Heart left ventricle (tissue), 16 donors: ENCODE measurements at regions not wholly inside any gene's neighbourhood (a gene's known extent, or its start where the extent isn't known, plus 50 kb on each side); places are given as distances from the start of the nearest gene placed in this dataset.

Source experiments
- ATAC-seq, 4 donors: fragments of 200-7000 bp; cut with Tn5 transposase; one replicate each; pipeline ENCODE4 v1.9.1; 2020 to 2022; ENCODE audit warnings: moderate library complexity in 4 of 4, mild to moderate bottlenecking in 3 of 4, moderate number of reproducible peaks in 1 of 4
- DNase-seq, 5 donors: peaks; one replicate each; pipeline ENCODE4 v3.0.0-alpha.2; 2020
- H3K27ac ChIP-seq, 12 donors: fragments of 200-600 bp; sonication (generic) in 4 of 12; one replicate each; pipeline versions ENCODE4 v1.5.0 to v1.8.0; 2016 to 2022; ENCODE audit warnings: mild to moderate bottlenecking in 2 of 12
- H3K27me3 ChIP-seq, 9 donors: fragments of 200-600 bp; sonication (generic) in 2 of 9; one replicate each; pipeline versions ENCODE4 v1.5.1 to v1.8.0; 2016 to 2022; ENCODE audit warnings: mild to moderate bottlenecking in 3 of 9
- H3K36me3 ChIP-seq, 9 donors: fragments of 200-600 bp; sonication (generic) in 2 of 9; one replicate each; pipeline versions ENCODE4 v1.5.0 to v1.8.0; 2018 to 2022; ENCODE audit warnings: mild to moderate bottlenecking in 2 of 9
- H3K4me1 ChIP-seq, 12 donors: fragments of 200-600 bp; sonication (generic) in 4 of 12; one replicate each; pipeline versions ENCODE4 v1.5.0 to v1.8.0; 2016 to 2022; ENCODE audit warnings: mild to moderate bottlenecking in 3 of 12
- H3K4me3 ChIP-seq, 12 donors: fragments of 200-600 bp; sonication (generic) in 4 of 12; one replicate each; pipeline versions ENCODE4 v1.5.0 to v1.8.0; 2017 to 2022; ENCODE audit warnings: mild to moderate bottlenecking in 9 of 12, moderate library complexity in 4 of 12
- H3K9me3 ChIP-seq, 12 donors: fragments of 200-600 bp; sonication (generic) in 4 of 12; one replicate each; pipeline versions ENCODE4 v1.5.0 to v1.8.0; 2016 to 2022; ENCODE audit warnings: mild to moderate bottlenecking in 1 of 12
- POLR2A ChIP-seq, 2 donors: fragments of 450-650 bp; IDR thresholded peaks; one replicate each; pipeline ENCODE4 v1.6.1; 2017; ENCODE audit warnings: antibody characterized with exemption in 2 of 2, mild to moderate bottlenecking in 2 of 2, moderate library complexity in 2 of 2
- WGBS, 4 donors: extraction: QIAGEN DNeasy Blood & Tissue Kit in 2 of 4; methylation state at CpG; one replicate each; pipeline versions ENCODE4 v1.1.5 to v1.1.7; 2013 to 2018; 5-methylcytosine and 5-hydroxymethylcytosine counted together
- intact Hi-C, 10 donors: fragments of 100-400 bp; cut with DNase I; formaldehyde crosslinking; loops; one replicate each; pipeline versions ENCODE4 v1.11.1 to v1.14.2; 2022
- TF ChIP-seq, protein P1 (sequence below), 12 donors: fragments of 200-600 bp; sonication (generic) in 4 of 12; IDR thresholded peaks; one replicate each; pipeline versions ENCODE4 v1.5.0 to v1.8.0; 2018 to 2022; ENCODE audit warnings: antibody characterized with exemption in 12 of 12, mild to moderate bottlenecking in 5 of 12
- donor health status: ischemic (EF 13 %, LVEDD 7.1; RV severe dilation, severe dysfunction).
- donor health status: healthy with polysubstance abuse.
- donor health status: DM: no; HTN: yes; CAD: no.
- donor health status: DM: no; HTN: no; CAD: no.
- donor health status: ischemic (EF 25% LVEDD 6.9; RV normal size, moderate dysfunction).
- donor health status: ischemic (EF 25% LVEDD 5.7; RV mildly dilated, moderate dysfunction).
- donor health status: healthy.
- donor health status: DM: yes; HTN: yes; CAD: no.
- donor health status: ischemic (EF 35%, LVEDD 5.7; RV mildly dilated, moderate dysfunction).
- donor health status: nonischemic (EF 11% LVEDD 7.7; RV severe dilation, severe dysfunction).
- donor health status: DM: yes; HTN: yes; CAD: no.
- donor health status: PGD.
- donor health status: ischemic (EF 29% LVEDD 5.4; RV normal size, mild dysfunction).
- donor health status: nonischemic (EF 23%, LVEDD 6.1; RV moderate dilation, normal function).

DNA sequence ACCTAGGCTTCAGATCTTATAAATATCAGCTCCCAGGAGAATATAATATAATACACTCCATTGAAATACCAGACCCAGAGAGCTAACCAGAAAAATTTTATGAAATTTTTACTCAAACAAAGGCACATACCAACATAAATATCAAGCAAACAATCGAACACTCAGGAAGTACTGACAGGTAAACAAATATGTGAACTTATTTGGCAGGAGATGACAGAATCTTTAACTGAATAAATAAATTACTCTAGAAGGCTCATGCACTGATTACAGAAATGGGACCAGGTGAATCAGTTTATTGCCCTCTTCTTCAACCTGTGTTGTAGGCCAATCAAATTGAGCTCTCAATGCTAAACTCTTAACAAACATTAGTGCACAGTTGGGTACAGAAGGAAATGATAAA lies 225.2 kb upstream of the PABPC4L start:
- no peak for TF ChIP-seq POLR2A (IDR thresholded peaks at IDR 0.05)
- TF ChIP-seq, protein P1, sequence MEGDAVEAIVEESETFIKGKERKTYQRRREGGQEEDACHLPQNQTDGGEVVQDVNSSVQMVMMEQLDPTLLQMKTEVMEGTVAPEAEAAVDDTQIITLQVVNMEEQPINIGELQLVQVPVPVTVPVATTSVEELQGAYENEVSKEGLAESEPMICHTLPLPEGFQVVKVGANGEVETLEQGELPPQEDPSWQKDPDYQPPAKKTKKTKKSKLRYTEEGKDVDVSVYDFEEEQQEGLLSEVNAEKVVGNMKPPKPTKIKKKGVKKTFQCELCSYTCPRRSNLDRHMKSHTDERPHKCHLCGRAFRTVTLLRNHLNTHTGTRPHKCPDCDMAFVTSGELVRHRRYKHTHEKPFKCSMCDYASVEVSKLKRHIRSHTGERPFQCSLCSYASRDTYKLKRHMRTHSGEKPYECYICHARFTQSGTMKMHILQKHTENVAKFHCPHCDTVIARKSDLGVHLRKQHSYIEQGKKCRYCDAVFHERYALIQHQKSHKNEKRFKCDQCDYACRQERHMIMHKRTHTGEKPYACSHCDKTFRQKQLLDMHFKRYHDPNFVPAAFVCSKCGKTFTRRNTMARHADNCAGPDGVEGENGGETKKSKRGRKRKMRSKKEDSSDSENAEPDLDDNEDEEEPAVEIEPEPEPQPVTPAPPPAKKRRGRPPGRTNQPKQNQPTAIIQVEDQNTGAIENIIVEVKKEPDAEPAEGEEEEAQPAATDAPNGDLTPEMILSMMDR (IDR thresholded peaks at IDR 0.05), result no peak
- no peak overlapping the region for H3K4me3 ChIP-seq
- H3K36me3 ChIP-seq, result no peaks in the 10 kb centered on the region
- no peaks in the 10 kb centered on the region for H3K9me3 ChIP-seq
- H3K27ac ChIP-seq, result no peak overlapping the region
- no peak for ATAC-seq
- no peaks in the 10 kb centered on the region for H3K4me1 ChIP-seq
- H3K27me3 ChIP-seq, result no peaks in the 10 kb centered on the region
- WGBS, 4 donors, result 33 to 76% (median 53%) methylated on average over 1 of the region's 1 CpG
- DNase-seq, result no peak
- intact Hi-C loops, result no loop called here

DNA sequence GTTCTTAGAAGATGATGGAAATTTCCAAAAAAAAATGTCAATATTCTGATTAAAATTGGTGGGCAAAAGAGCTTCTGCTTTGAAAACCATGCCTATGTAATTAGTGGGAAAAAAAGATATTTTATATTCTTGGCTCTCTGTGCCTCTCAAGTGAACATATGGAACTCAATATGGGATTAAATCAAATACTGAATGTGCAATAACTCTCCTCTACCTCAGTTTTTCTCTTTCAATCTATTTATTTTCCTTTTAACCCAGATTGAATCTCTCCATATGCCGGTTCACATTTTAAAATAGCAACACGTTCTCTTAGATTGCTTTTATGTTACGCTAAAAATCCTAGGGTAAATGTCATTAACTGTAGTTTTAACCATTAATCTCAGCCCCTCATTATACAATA lies 224.2 kb upstream of the PABPC4L start:
- intact Hi-C loops, result no loop called here
- no peaks in the 10 kb centered on the region for H3K27me3 ChIP-seq
- no peak for ATAC-seq
- no peaks in the 10 kb centered on the region for H3K4me1 ChIP-seq
- no peak overlapping the region for H3K27ac ChIP-seq
- DNase-seq, result no peak
- H3K36me3 ChIP-seq, result no peaks in the 10 kb centered on the region
- WGBS, 4 donors, result 61 to 95% (median 83%) methylated on average over 3 of the region's 3 CpGs
- no peaks in the 10 kb centered on the region for H3K9me3 ChIP-seq
- no peak overlapping the region for H3K4me3 ChIP-seq
- TF ChIP-seq, protein P1 (IDR thresholded peaks at IDR 0.05), result no peak
- no peak for TF ChIP-seq POLR2A (IDR thresholded peaks at IDR 0.05)

DNA sequence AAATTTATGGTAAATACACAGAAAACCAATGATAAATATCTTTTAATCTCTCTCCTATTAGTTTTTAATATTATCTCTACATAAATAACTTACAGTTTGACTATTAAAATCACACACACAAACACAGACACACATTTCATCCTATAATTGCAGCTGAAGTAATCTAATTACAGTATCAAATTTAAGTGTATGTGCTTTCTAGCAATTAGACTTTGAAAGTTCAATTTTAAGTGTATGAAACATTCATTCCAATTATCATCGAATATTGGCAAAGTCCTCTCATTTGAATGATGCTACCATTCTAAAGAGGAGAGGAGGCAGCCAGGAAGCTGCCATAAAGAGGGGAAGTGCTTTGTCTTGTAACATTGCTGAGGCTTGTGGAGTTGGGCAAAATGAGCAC lies 221.2 kb upstream of the PABPC4L start:
- TF ChIP-seq, protein P1 (IDR thresholded peaks at IDR 0.05), result no peak
- no peak for TF ChIP-seq POLR2A (IDR thresholded peaks at IDR 0.05)
- Histone ChIP-seq H3K36me3 (no peaks in the 10 kb centered on the region), H3K9me3 (no peaks in the 10 kb centered on the region), H3K4me1 (no peaks in the 10 kb centered on the region), H3K27me3 (no peaks in the 10 kb centered on the region), H3K27ac (no peak overlapping the region), H3K4me3 (no peak overlapping the region)
- ATAC-seq, result no peak
- whole genome bisulfite sequencing, 4 donors, result 62 to 83% (median 70%) methylated on average over 1 of the region's 1 CpG
- DNase-seq, result no peak
- intact Hi-C loops, result no loop called here

DNA sequence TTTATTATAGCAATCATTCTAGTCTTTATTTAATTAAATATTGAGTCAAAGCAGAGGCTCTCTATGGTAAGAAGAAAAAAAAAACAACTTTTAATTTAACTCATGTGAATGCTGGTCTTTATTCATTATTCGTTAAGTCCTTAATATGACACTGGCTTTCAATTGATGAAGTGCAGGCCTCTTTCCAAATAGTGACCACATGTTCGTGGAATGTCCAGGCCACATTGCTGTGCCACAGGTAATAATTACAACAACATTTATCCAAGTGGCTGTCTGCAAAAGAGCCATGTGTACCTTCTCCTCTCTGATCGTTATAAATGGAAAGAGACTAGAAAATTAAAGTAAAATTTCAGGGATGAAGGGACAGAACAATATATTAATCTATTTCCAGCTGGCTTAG lies 220.1 kb upstream of the PABPC4L start:
- no peaks in the 10 kb centered on the region for H3K27me3 ChIP-seq
- WGBS, 4 donors, result 57 to 64% (median 63%) methylated on average over 3 of the region's 3 CpGs
- H3K9me3 ChIP-seq, result no peaks in the 10 kb centered on the region
- intact Hi-C loops, result no loop called here
- H3K36me3 ChIP-seq, result no peaks in the 10 kb centered on the region
- H3K4me1 ChIP-seq, result no peaks in the 10 kb centered on the region
- DNase-seq (no peak), ATAC-seq (no peak)
- TF ChIP-seq POLR2A (IDR thresholded peaks at IDR 0.05), result no peak
- TF ChIP-seq, protein P1 (IDR thresholded peaks at IDR 0.05), result no peak
- H3K27ac ChIP-seq, result no peak overlapping the region
- H3K4me3 ChIP-seq, result no peak overlapping the region
